IPS DF 6.9 (cell line): ENCODE measurements at regions not wholly inside any gene's neighbourhood (a gene's known extent, or its start where the extent isn't known, plus 50 kb on each side); places are given as distances from the start of the nearest gene placed in this dataset.

Experiments used
- DNase-seq: peaks from one replicate; pipeline ENCODE4 v3.0.0-alpha.2; 2013; ENCODE audit warnings: low read depth, low spot score
- H3K27ac ChIP-seq: one replicate; pipeline ENCODE4 v1.5.1; 2013; ENCODE audit warnings: low read length, control low read depth
- H3K27me3 ChIP-seq: 2 replicates; pipeline ENCODE4 v1.6.1; 2013; ENCODE audit warnings: mild to moderate bottlenecking, low read length; ENCODE audit not compliant: control insufficient read depth, insufficient read depth
- H3K36me3 ChIP-seq: 2 replicates; pipeline ENCODE4 v1.6.1; 2013; ENCODE audit warnings: low read length; ENCODE audit not compliant: control insufficient read depth, insufficient read depth
- H3K4me1 ChIP-seq: 2 replicates; pipeline ENCODE4 v1.6.1; 2013; ENCODE audit warnings: low read length; ENCODE audit not compliant: control insufficient read depth, insufficient read depth
- H3K4me3 ChIP-seq: 2 replicates; pipeline ENCODE4 v1.5.1; 2013; ENCODE audit warnings: mild to moderate bottlenecking, low read length
- H3K9me3 ChIP-seq: 2 replicates; pipeline ENCODE4 v1.6.1; 2013; ENCODE audit warnings: low read length, inconsistent platforms; ENCODE audit not compliant: control insufficient read depth, insufficient read depth
- WGBS: extraction: QIAGEN DNeasy Blood & Tissue Kit; methylation state at CpG from one replicate; pipeline ENCODE4 v1.1.7; 2013; ENCODE audit warnings: mixed read lengths, missing lambda C conversion rate; ENCODE audit not compliant: insufficient read length, insufficient coverage; 5-methylcytosine and 5-hydroxymethylcytosine counted together

- Histone ChIP-seq H3K27me3 (no peaks in the 10 kb centered on the region), H3K27ac (no peak overlapping the region), H3K36me3 (no peaks in the 10 kb centered on the region), H3K4me3 (no peak overlapping the region), H3K4me1 (no peaks in the 10 kb centered on the region; the same call in 1 of the 2 replicates), H3K9me3 (no peaks in the 10 kb centered on the region)
- no peak for DNase-seq
- WGBS = no CpG with 5 or more reads among the region's 3 CpGs
These were observed 99.1 kb upstream of the NRXN3 start for GRCh38 chr14:78071016-78071549.

DNA sequence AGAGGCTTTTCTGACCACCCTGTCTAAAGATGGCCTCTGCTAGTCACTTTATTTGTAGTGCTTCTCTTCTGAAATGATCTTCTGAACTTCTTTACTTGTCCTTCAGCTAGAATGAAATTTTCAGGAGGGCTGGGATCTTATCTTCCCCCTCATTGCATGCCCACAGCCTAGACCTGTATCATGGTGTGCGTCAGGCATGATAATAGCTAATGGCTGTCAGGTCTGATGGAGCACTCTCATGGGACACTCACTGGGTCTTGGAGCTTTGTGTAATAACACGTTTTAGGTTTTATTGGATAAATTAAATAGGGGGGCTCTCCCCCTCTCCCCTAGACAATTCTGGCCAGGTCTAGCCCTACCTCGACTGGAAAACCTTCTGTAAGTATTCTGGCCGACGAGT lies 97.1 kb upstream of the NRXN3 start:
- no peaks in the 10 kb centered on the region for H3K36me3 ChIP-seq
- H3K9me3 ChIP-seq = no peaks in the 10 kb centered on the region
- no peak for DNase-seq
- H3K27ac ChIP-seq = no peak overlapping the region
- H3K4me3 ChIP-seq = no peak overlapping the region
- H3K4me1 ChIP-seq = no peaks in the 10 kb centered on the region; the same call in 1 of the 2 replicates
- H3K27me3 ChIP-seq = no peaks in the 10 kb centered on the region
- WGBS = no CpG with 5 or more reads among the region's 5 CpGs

DNA sequence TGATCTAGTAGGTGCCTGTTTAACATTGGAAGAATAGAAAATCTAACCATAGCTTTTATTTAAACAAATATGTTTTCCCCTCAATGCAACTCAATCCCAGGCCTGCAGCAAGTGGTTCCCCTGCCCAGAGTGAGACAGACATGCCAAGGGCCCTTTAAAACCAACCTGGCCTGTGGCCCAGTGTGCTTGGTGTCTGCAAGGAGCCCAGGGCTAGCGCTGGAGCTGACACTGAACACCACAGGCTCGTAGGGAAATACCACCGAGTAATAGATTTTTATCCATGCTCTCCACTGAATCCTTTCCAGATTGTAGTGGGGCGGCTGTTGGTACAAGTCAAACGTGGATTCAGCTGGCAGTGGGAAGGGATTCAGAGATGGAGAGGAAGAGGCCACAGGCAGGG lies 95.6 kb upstream of the NRXN3 start:
- no CpG with 5 or more reads among the region's 5 CpGs for WGBS
- Histone ChIP-seq H3K9me3 (no peaks in the 10 kb centered on the region), H3K36me3 (no peaks in the 10 kb centered on the region), H3K27ac (no peak overlapping the region), H3K27me3 (no peaks in the 10 kb centered on the region), H3K4me3 (no peak overlapping the region), H3K4me1 (no peaks in the 10 kb centered on the region; the same call in 1 of the 2 replicates)
- DNase-seq = no peak

- DNase-seq = no peak
These were observed 95.1 kb upstream of the NRXN3 start for GRCh38 chr14:78075033-78075432.

DNA sequence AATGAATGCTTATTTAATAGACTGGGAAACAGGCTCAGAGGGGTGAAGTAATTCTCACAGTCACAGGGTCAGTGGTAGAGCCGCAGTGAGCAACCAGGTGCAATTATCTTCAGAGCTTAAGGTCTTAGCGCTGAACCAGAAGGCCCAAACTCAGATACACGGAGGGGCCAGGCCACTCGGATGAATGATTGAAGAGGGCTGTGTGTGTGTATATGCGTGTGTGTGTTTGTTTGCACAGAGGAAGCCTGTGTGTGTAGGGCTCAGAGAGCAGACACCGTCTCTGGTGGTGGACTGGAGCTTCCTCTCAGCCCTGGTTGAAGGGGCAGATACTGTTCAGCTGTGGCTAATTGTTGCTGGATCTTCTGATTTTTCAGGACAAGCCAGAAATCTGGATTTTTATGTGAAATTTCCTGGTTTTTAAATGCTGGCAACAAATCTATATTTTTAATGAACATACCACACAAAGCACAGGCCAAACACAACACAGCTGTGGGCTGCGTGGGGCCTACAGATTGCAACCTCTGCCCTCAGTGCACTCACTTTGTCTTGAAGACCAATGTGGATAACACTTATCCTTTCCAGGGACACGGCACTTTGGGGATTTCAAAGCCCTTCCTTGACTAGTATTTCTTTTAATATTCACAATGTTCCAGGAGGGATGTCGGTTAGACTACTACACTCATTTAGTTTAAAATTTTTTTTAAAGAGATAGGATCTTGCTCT lies 94.5 kb upstream of the NRXN3 start:
- Histone ChIP-seq H3K4me1 (no peaks in the 10 kb centered on the region; the same call in 1 of the 2 replicates), H3K9me3 (no peaks in the 10 kb centered on the region), H3K27me3 (no peaks in the 10 kb centered on the region), H3K4me3 (no peak overlapping the region), H3K36me3 (no peaks in the 10 kb centered on the region), H3K27ac (no peak overlapping the region)
- DNase-seq = no peak
- WGBS = no CpG with 5 or more reads among the region's 9 CpGs

More at GRCh38 chr14:78075033-78075432, 95.1 kb upstream of the NRXN3 start:
- Histone ChIP-seq H3K4me1 (no peaks in the 10 kb centered on the region; the same call in 1 of the 2 replicates), H3K9me3 (no peaks in the 10 kb centered on the region), H3K36me3 (no peaks in the 10 kb centered on the region), H3K4me3 (no peak overlapping the region), H3K27me3 (no peaks in the 10 kb centered on the region), H3K27ac (no peak overlapping the region)
- no CpG with 5 or more reads among the region's 4 CpGs for WGBS

GRCh38 chr14:78081245-78081644 lies 88.9 kb upstream of the NRXN3 start:
- DNase-seq = no peak
- no CpG with 5 or more reads among the region's 1 CpG for WGBS
- H3K4me3 ChIP-seq = no peak overlapping the region
- H3K4me1 ChIP-seq = peaks cover under 1% of the 10 kb centered on the region
- H3K9me3 ChIP-seq = no peaks in the 10 kb centered on the region
- H3K27ac ChIP-seq = no peak overlapping the region
- no peaks in the 10 kb centered on the region for H3K36me3 ChIP-seq
- no peaks in the 10 kb centered on the region for H3K27me3 ChIP-seq

DNA sequence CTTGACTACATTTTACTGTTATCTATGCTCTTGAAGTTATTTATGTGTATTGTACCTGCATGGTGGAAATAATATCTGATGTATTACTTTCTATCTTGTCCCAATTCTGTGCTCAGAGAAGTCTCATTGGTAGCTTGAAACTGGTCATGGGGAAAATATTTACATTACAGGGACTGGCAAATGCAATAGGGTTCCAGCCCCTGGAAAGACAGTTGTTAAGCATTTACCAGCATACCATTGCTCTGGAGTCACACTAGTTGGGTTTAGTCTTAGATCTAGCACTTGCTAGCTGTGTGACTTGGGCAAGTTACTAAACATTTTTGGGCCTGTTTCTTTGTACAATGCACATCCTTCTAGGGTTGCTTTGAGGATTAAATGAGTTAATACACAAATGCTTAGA lies 86.3 kb upstream of the NRXN3 start:
- no peaks in the 10 kb centered on the region for H3K36me3 ChIP-seq
- no peaks in the 10 kb centered on the region for H3K27me3 ChIP-seq
- no peaks in the 10 kb centered on the region for H3K9me3 ChIP-seq
- H3K27ac ChIP-seq = no peak overlapping the region
- peaks cover 4% of the 10 kb centered on the region for H3K4me1 ChIP-seq
- no peak overlapping the region for H3K4me3 ChIP-seq
- DNase-seq = no peak

DNA sequence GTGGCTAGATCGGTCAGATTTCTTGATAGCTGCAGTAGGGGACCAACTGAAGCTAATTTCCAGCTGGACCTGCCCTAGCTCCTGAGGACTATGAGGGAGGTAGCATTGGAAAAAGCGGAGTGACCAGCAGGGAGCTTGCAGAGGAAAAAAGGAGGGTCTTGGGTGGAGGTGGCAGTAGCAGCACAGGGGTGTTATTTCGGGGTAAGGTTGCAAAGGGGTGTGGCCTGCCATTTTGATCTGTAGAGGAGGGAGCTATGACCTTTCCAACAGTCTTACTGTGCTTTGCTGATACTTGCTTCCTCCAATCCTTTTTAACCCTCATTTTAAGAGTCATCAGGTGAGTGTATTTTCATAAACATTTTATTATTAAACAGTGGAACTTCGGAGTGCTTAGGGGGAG lies 83.8 kb upstream of the NRXN3 start:
- no peak overlapping the region for H3K4me3 ChIP-seq
- H3K9me3 ChIP-seq = no peaks in the 10 kb centered on the region

DNA sequence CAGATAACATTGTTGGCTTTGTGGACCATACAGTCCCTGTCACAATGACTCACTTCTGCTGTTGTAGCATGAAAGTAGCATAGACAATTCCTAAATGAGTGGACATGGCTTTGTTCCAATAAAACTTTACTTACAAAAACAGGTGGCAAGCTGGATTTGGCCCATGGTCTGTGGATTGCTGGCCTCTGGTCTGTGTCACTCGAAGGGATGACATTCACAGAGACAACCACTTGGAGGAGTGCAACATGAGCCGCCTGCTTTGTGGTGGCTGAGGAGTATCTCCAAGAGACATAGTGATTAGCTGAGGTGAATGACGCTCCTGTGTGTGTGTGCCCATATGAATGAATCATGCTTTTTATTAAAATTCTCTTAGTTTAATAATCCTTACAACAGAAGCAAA lies 81.3 kb upstream of the NRXN3 start:
- DNase-seq = no peak
- H3K4me1 ChIP-seq = peaks cover 4% of the 10 kb centered on the region
- no peak overlapping the region for H3K27ac ChIP-seq
- WGBS = no CpG with 5 or more reads among the region's 3 CpGs
- H3K9me3 ChIP-seq = no peaks in the 10 kb centered on the region
- H3K27me3 ChIP-seq = no peaks in the 10 kb centered on the region
- H3K4me3 ChIP-seq = no peak overlapping the region
- H3K36me3 ChIP-seq = no peaks in the 10 kb centered on the region

More for the DNA sequence above, 83.8 kb upstream of the NRXN3 start:
- no peak for DNase-seq
- Histone ChIP-seq H3K4me1 (peaks cover 4% of the 10 kb centered on the region), H3K27ac (no peak overlapping the region), H3K27me3 (no peaks in the 10 kb centered on the region), H3K36me3 (no peaks in the 10 kb centered on the region)
- no CpG with 5 or more reads among the region's 4 CpGs for WGBS

- H3K36me3 ChIP-seq = no peaks in the 10 kb centered on the region
- no peaks in the 10 kb centered on the region for H3K9me3 ChIP-seq
- H3K27me3 ChIP-seq = no peaks in the 10 kb centered on the region
- WGBS = no CpG with 5 or more reads among the region's 8 CpGs
- peaks cover 4% of the 10 kb centered on the region for H3K4me1 ChIP-seq
- no peak overlapping the region for H3K4me3 ChIP-seq
- DNase-seq = no peak
- no peak overlapping the region for H3K27ac ChIP-seq
These were observed 79.3 kb upstream of the NRXN3 start for GRCh38 chr14:78090864-78091263.

DNA sequence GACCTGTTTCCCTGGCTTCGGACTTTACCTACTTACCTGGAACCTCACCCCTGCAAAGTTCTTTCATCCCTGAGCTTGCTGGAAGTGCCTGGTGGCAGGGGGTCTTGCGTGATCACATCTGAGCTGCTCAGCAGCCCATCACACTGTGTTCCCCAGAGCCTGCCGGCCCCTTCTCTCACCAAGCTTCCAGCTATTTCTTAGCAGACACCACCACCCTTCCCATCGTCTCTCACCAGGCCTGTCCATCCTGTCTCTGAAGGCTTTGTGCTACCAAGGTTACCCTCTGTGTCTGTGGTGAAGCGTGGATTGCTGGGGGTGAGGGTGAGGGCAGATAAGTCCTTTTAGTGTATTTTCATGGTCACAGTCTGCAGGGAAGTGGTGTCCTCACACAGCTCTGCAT lies 78.8 kb upstream of the NRXN3 start:
- no CpG with 5 or more reads among the region's 5 CpGs for WGBS
- Histone ChIP-seq H3K4me3 (no peak overlapping the region), H3K27ac (no peak overlapping the region), H3K9me3 (no peaks in the 10 kb centered on the region), H3K4me1 (peaks cover 3% of the 10 kb centered on the region), H3K27me3 (no peaks in the 10 kb centered on the region), H3K36me3 (no peaks in the 10 kb centered on the region)
- no peak for DNase-seq
